ENCODE measurements at regions not wholly inside any gene's neighbourhood (a gene's known extent, or its start where the extent isn't known, plus 50 kb on each side); places are given as distances from the start of the nearest gene placed in this dataset.

DNA sequence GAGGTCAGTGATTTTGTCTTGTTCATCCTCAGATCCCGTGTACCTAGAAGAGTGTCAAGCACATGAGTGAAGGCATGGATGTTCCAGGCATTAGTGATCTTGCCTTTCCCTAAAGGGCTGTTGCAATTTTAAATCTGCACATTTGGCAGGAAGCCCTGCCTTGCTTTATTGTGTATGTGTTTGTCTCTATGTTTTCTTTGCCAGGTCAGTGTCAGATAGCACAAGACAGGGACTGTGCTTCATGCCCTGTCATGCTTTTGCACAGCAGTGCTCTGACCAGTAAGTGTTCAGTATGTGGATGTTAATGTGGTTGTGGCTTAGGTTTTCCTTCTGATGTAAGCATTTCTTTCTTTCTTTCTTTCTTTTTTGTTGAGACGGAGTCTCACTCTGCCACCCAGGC lies 131.5 kb downstream of the RGPD3 start:
- TF ChIP-seq, protein P1, sequence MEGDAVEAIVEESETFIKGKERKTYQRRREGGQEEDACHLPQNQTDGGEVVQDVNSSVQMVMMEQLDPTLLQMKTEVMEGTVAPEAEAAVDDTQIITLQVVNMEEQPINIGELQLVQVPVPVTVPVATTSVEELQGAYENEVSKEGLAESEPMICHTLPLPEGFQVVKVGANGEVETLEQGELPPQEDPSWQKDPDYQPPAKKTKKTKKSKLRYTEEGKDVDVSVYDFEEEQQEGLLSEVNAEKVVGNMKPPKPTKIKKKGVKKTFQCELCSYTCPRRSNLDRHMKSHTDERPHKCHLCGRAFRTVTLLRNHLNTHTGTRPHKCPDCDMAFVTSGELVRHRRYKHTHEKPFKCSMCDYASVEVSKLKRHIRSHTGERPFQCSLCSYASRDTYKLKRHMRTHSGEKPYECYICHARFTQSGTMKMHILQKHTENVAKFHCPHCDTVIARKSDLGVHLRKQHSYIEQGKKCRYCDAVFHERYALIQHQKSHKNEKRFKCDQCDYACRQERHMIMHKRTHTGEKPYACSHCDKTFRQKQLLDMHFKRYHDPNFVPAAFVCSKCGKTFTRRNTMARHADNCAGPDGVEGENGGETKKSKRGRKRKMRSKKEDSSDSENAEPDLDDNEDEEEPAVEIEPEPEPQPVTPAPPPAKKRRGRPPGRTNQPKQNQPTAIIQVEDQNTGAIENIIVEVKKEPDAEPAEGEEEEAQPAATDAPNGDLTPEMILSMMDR (conservative IDR thresholded peaks at IDR 0.05) = no peak
- TF ChIP-seq ZFX (IDR thresholded peaks at IDR 0.05) = no peak
